RWPE2 (cell line): ENCODE measurements at regions not wholly inside any gene's neighbourhood (a gene's known extent, or its start where the extent isn't known, plus 50 kb on each side); places are given as distances from the start of the nearest gene placed in this dataset.
"Not testable (repeated sequence)": the region's sequence is repeated elsewhere in the genome, so short reads cannot be mapped to it uniquely, and the experiment has no call there.

Experiments used
- ATAC-seq: fragments of 200-7000 bp; cut with Tn5 transposase; 3 replicates; pipeline ENCODE4 v1.9.1; 2021; ENCODE audit warnings: low read depth
- DNase-seq: peaks from one replicate; pipeline ENCODE4 v3.0.0-alpha.2; 2020; ENCODE audit warnings: low spot score
- H3K27ac ChIP-seq: fragments of 450-650 bp; 2 replicates; pipeline ENCODE4 v1.5.1; 2017; ENCODE audit warnings: mild to moderate bottlenecking; ENCODE audit not compliant: poor library complexity, severe bottlenecking
- H3K27me3 ChIP-seq: fragments of 250-450 bp; sonication (Bioruptor Pico); 2 replicates; pipeline ENCODE4 v1.5.1; 2021; ENCODE audit warnings: mild to moderate bottlenecking, moderate library complexity; ENCODE audit not compliant: insufficient read depth, poor library complexity, severe bottlenecking
- H3K36me3 ChIP-seq: fragments of 250-450 bp; sonication (Bioruptor Pico); 2 replicates; pipeline ENCODE4 v1.5.1; 2020; ENCODE audit warnings: low read depth, mild to moderate bottlenecking, moderate library complexity
- H3K4me1 ChIP-seq: fragments of 250-450 bp; sonication (Bioruptor Pico); 2 replicates; pipeline ENCODE4 v1.5.1; 2021; ENCODE audit warnings: mild to moderate bottlenecking, moderate library complexity; ENCODE audit not compliant: insufficient read depth, poor library complexity, severe bottlenecking
- H3K4me3 ChIP-seq: fragments of 250-450 bp; sonication (Bioruptor Pico); 2 replicates; pipeline ENCODE4 v1.5.1; 2021; ENCODE audit warnings: mild to moderate bottlenecking, moderate library complexity; ENCODE audit not compliant: severe bottlenecking
- H3K9me3 ChIP-seq: fragments of 250-450 bp; sonication (Bioruptor Pico); 2 replicates; pipeline ENCODE4 v1.5.1; 2021; ENCODE audit warnings: mild to moderate bottlenecking, moderate library complexity; ENCODE audit not compliant: severe bottlenecking
- TF ChIP-seq, protein P1 (sequence below): fragments of 450-650 bp; IDR thresholded peaks from one replicate; pipeline ENCODE4 v1.5.1; 2017; ENCODE audit warnings: mild to moderate bottlenecking, moderate library complexity; ENCODE audit not compliant: poor library complexity, severe bottlenecking

DNA sequence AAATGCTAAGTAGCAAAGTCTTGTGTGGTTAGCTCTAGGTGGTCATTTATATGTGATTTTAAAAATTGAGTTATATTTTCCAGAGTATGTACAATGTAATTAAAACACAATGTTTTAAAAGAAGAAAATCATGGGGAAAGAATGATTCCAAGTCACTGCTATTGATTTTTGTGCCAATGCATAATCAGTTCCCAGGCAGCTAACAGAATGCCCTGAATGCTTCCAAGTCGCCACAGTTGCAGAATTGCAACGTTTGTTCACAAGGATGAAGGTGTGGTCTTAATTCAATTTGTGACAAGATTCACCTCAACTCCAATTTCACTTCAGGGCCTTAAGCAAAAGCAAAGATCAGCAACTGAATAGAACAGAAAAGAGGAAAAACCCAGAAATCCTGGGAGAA is 200.4 kb downstream of the SPP2 start:
- Histone ChIP-seq H3K27me3 (no peaks in the 10 kb centered on the region), H3K4me1 (peaks cover 58% of the 10 kb centered on the region), H3K36me3 (no peaks in the 10 kb centered on the region), H3K27ac (peak overlapping the region; percentile 100), H3K9me3 (no peaks in the 10 kb centered on the region), H3K4me3 (no peak overlapping the region)
- DNase-seq (no peak), ATAC-seq (no peak)
- TF ChIP-seq, protein P1, sequence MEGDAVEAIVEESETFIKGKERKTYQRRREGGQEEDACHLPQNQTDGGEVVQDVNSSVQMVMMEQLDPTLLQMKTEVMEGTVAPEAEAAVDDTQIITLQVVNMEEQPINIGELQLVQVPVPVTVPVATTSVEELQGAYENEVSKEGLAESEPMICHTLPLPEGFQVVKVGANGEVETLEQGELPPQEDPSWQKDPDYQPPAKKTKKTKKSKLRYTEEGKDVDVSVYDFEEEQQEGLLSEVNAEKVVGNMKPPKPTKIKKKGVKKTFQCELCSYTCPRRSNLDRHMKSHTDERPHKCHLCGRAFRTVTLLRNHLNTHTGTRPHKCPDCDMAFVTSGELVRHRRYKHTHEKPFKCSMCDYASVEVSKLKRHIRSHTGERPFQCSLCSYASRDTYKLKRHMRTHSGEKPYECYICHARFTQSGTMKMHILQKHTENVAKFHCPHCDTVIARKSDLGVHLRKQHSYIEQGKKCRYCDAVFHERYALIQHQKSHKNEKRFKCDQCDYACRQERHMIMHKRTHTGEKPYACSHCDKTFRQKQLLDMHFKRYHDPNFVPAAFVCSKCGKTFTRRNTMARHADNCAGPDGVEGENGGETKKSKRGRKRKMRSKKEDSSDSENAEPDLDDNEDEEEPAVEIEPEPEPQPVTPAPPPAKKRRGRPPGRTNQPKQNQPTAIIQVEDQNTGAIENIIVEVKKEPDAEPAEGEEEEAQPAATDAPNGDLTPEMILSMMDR = no peak

DNA sequence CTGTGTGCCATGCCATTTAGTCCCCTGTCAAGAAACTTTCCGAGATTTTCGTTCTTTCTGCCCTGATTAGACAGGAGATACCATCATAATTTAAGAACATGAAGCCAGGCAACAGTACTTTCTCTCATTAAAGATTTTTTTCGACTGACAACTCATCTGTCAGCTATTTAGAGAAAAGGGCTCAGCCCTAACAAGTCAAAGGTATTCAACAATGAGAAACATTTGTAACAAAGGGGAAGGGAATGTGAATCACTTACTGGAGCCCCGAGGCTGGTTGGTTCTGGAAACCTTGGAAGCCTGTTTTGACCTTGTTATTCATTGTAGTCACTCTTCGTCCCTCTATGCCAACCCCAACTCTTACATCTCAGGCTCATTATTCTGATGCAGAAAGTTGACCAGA is 199.4 kb downstream of the SPP2 start:
- ATAC-seq = peak; percentile 79
- peaks cover 58% of the 10 kb centered on the region for H3K4me1 ChIP-seq
- no peak for DNase-seq
- no peaks in the 10 kb centered on the region for H3K27me3 ChIP-seq
- H3K9me3 ChIP-seq = no peaks in the 10 kb centered on the region
- peak overlapping the region; percentile 100 for H3K27ac ChIP-seq
- H3K4me3 ChIP-seq = no peak overlapping the region
- H3K36me3 ChIP-seq = no peaks in the 10 kb centered on the region
- TF ChIP-seq, protein P1 = no peak

DNA sequence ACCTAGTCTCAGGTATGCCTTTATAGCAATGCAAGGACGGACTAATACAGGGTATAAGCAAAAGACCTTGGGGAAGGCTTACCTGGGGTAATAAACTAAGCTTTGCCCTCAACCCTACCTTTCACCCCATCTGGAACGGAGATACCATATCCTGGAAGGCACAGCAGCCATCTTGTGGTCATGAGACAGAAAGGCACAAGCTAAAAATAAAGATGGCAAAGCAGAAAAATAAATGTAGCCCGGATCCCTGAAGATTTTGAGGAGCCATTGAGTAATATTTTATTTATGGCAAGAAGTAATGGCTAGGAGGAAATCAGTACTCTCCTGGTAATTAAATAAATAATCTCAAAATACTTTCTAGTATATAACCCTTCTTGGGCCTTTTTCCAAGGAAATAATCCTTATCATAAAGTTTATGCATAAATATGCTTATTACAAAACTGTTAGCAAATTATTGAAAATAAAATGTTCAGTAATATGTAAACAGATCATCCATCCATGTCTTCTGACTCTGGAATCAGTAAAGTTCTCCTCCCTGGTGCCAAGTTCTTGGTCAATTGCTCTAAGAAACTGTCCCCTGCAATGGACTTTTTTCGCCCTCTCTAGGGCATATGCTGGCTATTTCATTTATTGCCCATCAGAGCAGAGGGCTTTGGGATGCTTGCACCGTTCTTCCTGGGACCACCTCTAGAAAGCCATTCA is 198.7 kb downstream of the SPP2 start:
- TF ChIP-seq, protein P1 = no peak
- H3K36me3 ChIP-seq = no peaks in the 10 kb centered on the region
- H3K27ac ChIP-seq = peak overlapping the region; percentile 100
- DNase-seq = no peak
- H3K27me3 ChIP-seq = no peaks in the 10 kb centered on the region
- H3K4me1 ChIP-seq = peaks cover 63% of the 10 kb centered on the region
- no peak overlapping the region for H3K4me3 ChIP-seq
- no peaks in the 10 kb centered on the region for H3K9me3 ChIP-seq
- ATAC-seq = no peak

DNA sequence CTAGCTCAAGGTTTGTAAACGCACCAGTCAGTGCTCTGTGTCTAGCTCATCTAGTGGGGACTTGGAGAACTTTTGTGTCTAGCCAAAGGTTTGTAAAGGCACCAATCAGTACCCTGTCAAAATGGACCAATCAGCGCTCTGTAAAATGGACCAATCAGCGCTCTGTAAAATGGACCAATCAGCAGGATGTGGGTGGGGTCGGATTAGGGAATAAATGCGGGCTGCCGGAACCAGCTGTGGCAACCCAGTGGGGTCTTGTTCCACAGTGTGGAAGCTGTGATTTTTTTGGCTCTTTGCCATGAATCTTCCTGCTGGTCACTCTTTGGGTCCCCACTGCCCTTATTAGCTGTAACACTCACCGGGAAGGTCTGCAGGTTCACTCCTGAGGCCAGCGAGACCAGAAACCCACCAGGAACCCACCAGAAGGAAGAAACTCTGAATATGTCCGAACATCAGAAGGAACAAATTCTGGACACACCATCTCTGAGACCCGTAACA is 197.8 kb downstream of the SPP2 start:
- not testable (repeated sequence) for H3K27me3 ChIP-seq, H3K4me3 ChIP-seq, H3K9me3 ChIP-seq, DNase-seq, ATAC-seq, H3K36me3 ChIP-seq
- H3K4me1 ChIP-seq = peaks cover 72% of the 10 kb centered on the region
- peak overlapping the region; percentile 100 for H3K27ac ChIP-seq

DNA sequence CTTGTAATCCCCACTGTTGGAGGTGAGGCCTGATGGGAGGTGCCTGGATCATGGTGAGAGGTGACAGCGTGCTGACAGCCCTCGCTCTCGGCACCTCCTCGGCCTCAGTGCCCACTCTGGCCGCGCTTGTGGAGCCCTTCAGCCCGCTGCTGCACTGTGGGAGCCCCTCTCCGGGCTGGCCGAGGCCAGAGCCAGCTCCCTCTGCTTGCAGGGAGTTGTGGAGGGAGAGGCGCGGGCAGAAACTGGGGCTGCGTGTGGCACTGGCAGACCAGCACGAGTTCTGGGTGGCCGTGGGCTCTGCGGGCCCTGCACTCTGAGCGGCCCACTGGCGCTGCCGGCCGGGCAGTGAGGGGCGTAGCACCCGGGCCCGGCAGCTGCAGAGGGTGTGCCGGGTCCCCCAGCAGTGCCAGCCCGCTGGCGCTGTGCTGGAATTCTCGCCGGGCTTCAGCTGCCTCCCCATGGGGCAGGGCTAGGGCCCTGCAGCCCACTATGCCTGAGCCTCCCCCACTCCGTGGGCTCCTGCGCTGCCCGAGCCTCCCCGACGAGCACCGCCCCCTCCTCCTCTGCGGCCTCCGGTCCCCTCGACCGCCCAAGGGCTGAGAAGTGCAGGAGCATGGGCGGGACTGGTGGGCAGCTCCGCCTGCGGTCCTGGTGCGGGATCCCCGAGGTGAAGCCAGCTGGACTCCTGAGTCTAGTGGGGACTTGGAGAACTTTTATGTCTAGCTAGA is 197.1 kb downstream of the SPP2 start:
- H3K36me3 ChIP-seq = no peaks in the 10 kb centered on the region
- ATAC-seq (no peak), DNase-seq (no peak)
- H3K27ac ChIP-seq = peak overlapping the region; percentile 100
- H3K4me1 ChIP-seq = peaks cover 78% of the 10 kb centered on the region
- H3K4me3 ChIP-seq = no peak overlapping the region
- TF ChIP-seq, protein P1 = no peak
- H3K9me3 ChIP-seq = no peaks in the 10 kb centered on the region
- H3K27me3 ChIP-seq = no peaks in the 10 kb centered on the region
